Cardiac fibroblast (primary cell): ENCODE measurements at regions not wholly inside any gene's neighbourhood (a gene's known extent, or its start where the extent isn't known, plus 50 kb on each side); places are given as distances from the start of the nearest gene placed in this dataset.

ENCODE experiments used
- DNase-seq, 2 donors: peaks; one replicate each; pipeline versions ENCODE4 v3.0.0 to v3.0.0-alpha.2; 2010; ENCODE audit warnings: low read depth in 2 of 2
- H3K4me3 ChIP-seq, 2 donors: replicated peaks in 1 of 2; 1 replicate in 1 of 2; 2 replicates in 1 of 2; pipeline ENCODE4 v1.5.1; 2011; ENCODE audit warnings: low read depth in 2 of 2, low read length in 2 of 2, mild to moderate bottlenecking in 2 of 2, moderate library complexity in 1 of 2
- CTCF ChIP-seq: IDR thresholded peaks from one replicate; pipeline ENCODE4 v1.5.1; 2011; ENCODE audit warnings: low read depth, mild to moderate bottlenecking, low read length, inconsistent platforms

DNA sequence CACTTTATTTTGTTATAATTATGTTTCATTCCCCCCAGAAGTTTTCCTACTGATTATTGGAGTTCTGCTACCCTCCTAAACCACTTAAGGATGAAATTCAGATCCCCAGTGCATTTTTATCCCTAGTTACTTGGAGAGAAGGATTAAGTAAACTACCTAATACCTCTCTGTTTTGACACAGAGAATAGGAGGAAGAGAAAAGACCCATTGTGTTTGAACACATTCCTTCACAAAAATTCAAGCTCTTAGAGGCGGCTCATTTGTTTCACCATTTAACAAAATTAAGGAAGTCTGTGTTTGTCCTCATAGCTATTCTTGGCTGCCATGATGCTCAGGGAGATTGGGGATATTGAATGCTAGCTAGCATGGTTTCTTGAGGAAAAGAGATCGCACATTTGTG, 492.6 kb downstream of the EBF1 start:
- no peak for TF ChIP-seq CTCF
- no peak overlapping the region for H3K4me3 ChIP-seq
- DNase-seq = no peak

DNA sequence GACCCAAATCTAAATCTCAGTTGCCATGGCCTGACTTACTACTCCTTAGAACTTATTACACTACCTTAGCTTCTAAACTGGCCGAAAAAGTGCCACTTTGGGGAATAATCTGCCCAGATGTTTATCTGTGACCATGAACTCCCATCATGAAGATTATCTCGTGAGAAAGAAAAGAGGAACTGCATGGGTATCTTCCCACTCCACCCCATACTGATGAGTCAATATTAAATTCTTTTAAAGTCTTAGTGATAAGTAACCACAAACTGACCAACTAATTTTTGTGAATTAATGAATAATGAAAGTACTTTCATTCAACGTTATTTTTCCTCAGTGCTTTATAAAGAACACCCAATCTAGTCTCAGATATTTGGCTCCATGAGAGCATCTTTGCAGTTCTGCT, 493.5 kb downstream of the EBF1 start:
- no peak for DNase-seq
- no peak for TF ChIP-seq CTCF
- H3K4me3 ChIP-seq = no peak overlapping the region

DNA sequence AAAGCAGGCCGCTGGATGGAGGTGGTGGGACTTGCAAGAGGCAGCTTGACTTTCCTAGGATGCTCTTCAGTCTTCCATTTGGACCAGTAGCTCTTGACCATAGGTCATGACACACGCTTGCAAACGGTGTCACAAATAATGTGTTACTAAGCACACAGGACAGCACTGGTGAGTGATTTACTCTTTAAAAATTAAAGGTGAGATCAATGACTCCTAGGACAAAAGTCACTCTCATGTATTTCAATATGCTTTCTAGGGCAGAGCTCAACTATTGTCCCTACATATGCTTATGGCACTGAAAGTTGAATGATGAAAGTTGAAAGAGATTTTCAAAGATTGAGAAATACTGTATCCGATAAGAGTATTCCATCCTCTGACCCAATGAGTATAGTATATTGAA, 496.7 kb downstream of the EBF1 start:
- H3K4me3 ChIP-seq = no peak overlapping the region
- no peak for DNase-seq
- TF ChIP-seq CTCF = no peak

DNA sequence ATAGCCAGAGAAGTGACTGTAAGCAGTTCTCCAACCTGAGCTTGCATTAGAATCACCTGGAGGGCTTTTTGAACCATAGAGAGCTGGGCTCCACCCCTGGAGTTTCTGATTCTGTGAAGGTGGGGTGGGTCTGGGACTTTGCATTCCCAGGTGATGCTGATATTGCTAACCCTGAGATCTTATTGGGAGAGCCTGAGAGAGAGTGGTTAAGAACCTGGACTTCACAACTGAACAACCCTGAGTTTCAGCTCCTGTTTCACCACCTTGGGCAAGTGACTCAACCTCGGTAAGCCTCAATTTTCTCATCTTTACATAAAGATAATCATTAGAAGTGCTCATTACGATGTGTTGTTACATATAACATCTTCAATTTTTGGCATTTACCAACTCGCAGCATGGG, 498.6 kb downstream of the EBF1 start:
- H3K4me3 ChIP-seq = no peak overlapping the region
- no peak for TF ChIP-seq CTCF
- no peak for DNase-seq

GRCh38 chr5:158600679-158601078, 499.0 kb downstream of the EBF1 start:
- TF ChIP-seq CTCF = no peak
- DNase-seq = no peak
- no peak overlapping the region for H3K4me3 ChIP-seq

GRCh38 chr5:158599157-158599556, 500.6 kb downstream of the EBF1 start:
- no peak overlapping the region for H3K4me3 ChIP-seq
- no peak for TF ChIP-seq CTCF
- DNase-seq = peak; percentile 8 to 25

GRCh38 chr5:158594595-158595242, 505.0 kb downstream of the EBF1 start:
- no peak overlapping the region for H3K4me3 ChIP-seq
- TF ChIP-seq CTCF = no peak
- no peak for DNase-seq
